SK-N-SH treated with all-trans-retinoic acid at 6 μM for 48 hours (cell line): ENCODE measurements at regions not wholly inside any gene's neighbourhood (a gene's known extent, or its start where the extent isn't known, plus 50 kb on each side); places are given as distances from the start of the nearest gene placed in this dataset.

Experiments
- ATAC-seq: fragments of 200-7000 bp; cut with Tn5 transposase; 3 replicates; pipeline ENCODE4 v1.9.1; 2020; ENCODE audit warnings: mild to moderate bottlenecking, moderate library complexity
- CREB5 ChIP-seq: fragments of 250-450 bp; sonication (Bioruptor Pico); IDR thresholded peaks from 2 replicates; pipeline ENCODE4 v1.5.1; 2020; ENCODE audit warnings: low read depth, mild to moderate bottlenecking, moderate library complexity
- CSDC2 ChIP-seq: fragments of 250-450 bp; sonication (Bioruptor Pico); IDR thresholded peaks from 2 replicates; pipeline ENCODE4 v1.5.0; 2020; ENCODE audit warnings: mild to moderate bottlenecking, moderate library complexity
- CSRNP3 ChIP-seq: fragments of 250-450 bp; sonication (Bioruptor Pico); IDR thresholded peaks from 2 replicates; pipeline ENCODE4 v1.5.1; 2021; ENCODE audit warnings: mild to moderate bottlenecking, moderate library complexity
- GLIS3 ChIP-seq: fragments of 250-450 bp; sonication (Bioruptor Pico); IDR thresholded peaks from 2 replicates; pipeline ENCODE4 v1.5.0; 2020; ENCODE audit warnings: mild to moderate bottlenecking, moderate library complexity
- ISL1 ChIP-seq: fragments of 250-450 bp; sonication (Bioruptor Pico); IDR thresholded peaks from 2 replicates; pipeline ENCODE4 v2.1.2; 2022; ENCODE audit warnings: mild to moderate bottlenecking, moderate library complexity
- OSR1 ChIP-seq: fragments of 250-450 bp; sonication (Bioruptor Pico); IDR thresholded peaks from 2 replicates; pipeline ENCODE4 v1.8.0; 2022; ENCODE audit warnings: moderate library complexity, mild to moderate bottlenecking, inconsistent platforms
- PATZ1 ChIP-seq: fragments of 250-450 bp; sonication (Bioruptor Pico); IDR thresholded peaks from 2 replicates; pipeline ENCODE4 v1.8.0; 2020; ENCODE audit warnings: mild to moderate bottlenecking, moderate library complexity, borderline replicate concordance
- POU6F1 ChIP-seq: fragments of 250-450 bp; sonication (Bioruptor Pico); IDR thresholded peaks from 2 replicates; pipeline ENCODE4 v1.8.0; 2021; ENCODE audit warnings: low read depth, mild to moderate bottlenecking, moderate library complexity, borderline replicate concordance
- PPARA ChIP-seq: fragments of 250-450 bp; sonication (Bioruptor Pico); IDR thresholded peaks from 2 replicates; pipeline ENCODE4 v1.5.0; 2020; ENCODE audit warnings: mild to moderate bottlenecking, borderline replicate concordance
- RARB ChIP-seq: fragments of 250-450 bp; sonication (Bioruptor Pico); IDR thresholded peaks from 2 replicates; pipeline ENCODE4 v1.8.0; 2021; ENCODE audit warnings: mild to moderate bottlenecking, moderate library complexity
- SNAI2 ChIP-seq: fragments of 250-450 bp; sonication (Bioruptor Pico); IDR thresholded peaks from 2 replicates; pipeline ENCODE4 v1.5.0; 2020; ENCODE audit warnings: mild to moderate bottlenecking, moderate library complexity
- TCF4 ChIP-seq: fragments of 250-450 bp; sonication (Bioruptor Pico); IDR thresholded peaks from 2 replicates; pipeline ENCODE4 v1.8.0; 2021; ENCODE audit warnings: mild to moderate bottlenecking, moderate library complexity, borderline replicate concordance
- TOX ChIP-seq: fragments of 250-450 bp; sonication (Bioruptor Pico); IDR thresholded peaks from 2 replicates; pipeline ENCODE4 v1.8.0; 2021; ENCODE audit warnings: mild to moderate bottlenecking, moderate library complexity, borderline replicate concordance
- TSHZ2 ChIP-seq: fragments of 250-450 bp; sonication (Bioruptor Pico); IDR thresholded peaks from 2 replicates; pipeline ENCODE4 v1.5.0; 2020; ENCODE audit warnings: mild to moderate bottlenecking, moderate library complexity
- ZC3H10 ChIP-seq: fragments of 250-450 bp; sonication (Bioruptor Pico); IDR thresholded peaks from 2 replicates; pipeline ENCODE4 v1.5.1; 2021; ENCODE audit warnings: mild to moderate bottlenecking, moderate library complexity
- ZFP30 ChIP-seq: fragments of 450-650 bp; formaldehyde crosslinking; IDR thresholded peaks from 2 replicates; pipeline ENCODE4 v1.5.0; 2022; ENCODE audit warnings: mild to moderate bottlenecking, moderate library complexity
- ZNF70 ChIP-seq: fragments of 450-650 bp; formaldehyde crosslinking; IDR thresholded peaks from 2 replicates; pipeline ENCODE4 v1.5.0; 2020; ENCODE audit warnings: mild to moderate bottlenecking, moderate library complexity
- ZNF8 ChIP-seq: fragments of 450-650 bp; formaldehyde crosslinking; IDR thresholded peaks from 2 replicates; pipeline ENCODE4 v1.5.0; 2020; ENCODE audit warnings: mild to moderate bottlenecking, moderate library complexity

GRCh38 chr4:133559987-133560386, 410.9 kb downstream of the PCDH10 start:
- TF ChIP-seq CREB5 (no peak), TSHZ2 (CRISPR knock-in tag) (no peak), TCF4 (CRISPR knock-in tag) (no peak), ZC3H10 (CRISPR knock-in tag) (no peak), ISL1 (CRISPR knock-in tag) (no peak)
- ATAC-seq: no peak

GRCh38 chr4:133555671-133556070, 406.6 kb downstream of the PCDH10 start:
- TF ChIP-seq PPARA (CRISPR knock-in tag) (no peak), POU6F1 (CRISPR knock-in tag) (no peak), PATZ1 (CRISPR knock-in tag) (no peak), CSRNP3 (CRISPR knock-in tag) (no peak)
- ATAC-seq: no peak

GRCh38 chr4:133550436-133550835, 401.3 kb downstream of the PCDH10 start:
- TF ChIP-seq OSR1 (CRISPR knock-in tag): no peak
- TF ChIP-seq CSDC2 (CRISPR knock-in tag): no peak
- TF ChIP-seq POU6F1 (CRISPR knock-in tag): no peak
- no peak for TF ChIP-seq TSHZ2 (CRISPR knock-in tag)
- no peak for TF ChIP-seq ZNF8 (CRISPR knock-in tag)
- no peak for TF ChIP-seq SNAI2
- no peak for TF ChIP-seq ZFP30
- TF ChIP-seq CREB5: no peak
- TF ChIP-seq PPARA (CRISPR knock-in tag): no peak
- TF ChIP-seq GLIS3 (CRISPR knock-in tag): no peak
- no peak for TF ChIP-seq CSRNP3 (CRISPR knock-in tag)
- no peak for TF ChIP-seq TOX (CRISPR knock-in tag)
- no peak for TF ChIP-seq ZNF70 (CRISPR knock-in tag)
- TF ChIP-seq ZC3H10 (CRISPR knock-in tag): no peak
- TF ChIP-seq RARB (CRISPR knock-in tag): no peak

More at GRCh38 chr4:133550436-133550835, 401.3 kb downstream of the PCDH10 start:
- no peak for ATAC-seq
